SK-N-SH treated with all-trans-retinoic acid at 6 μM for 48 hours (cell line): ENCODE measurements at regions not wholly inside any gene's neighbourhood (a gene's known extent, or its start where the extent isn't known, plus 50 kb on each side); places are given as distances from the start of the nearest gene placed in this dataset.

Experiments
- ATAC-seq: fragments of 200-7000 bp; cut with Tn5 transposase; 3 replicates; pipeline ENCODE4 v1.9.1; 2020; ENCODE audit warnings: mild to moderate bottlenecking, moderate library complexity
- BACH2 ChIP-seq: fragments of 250-450 bp; sonication (Bioruptor Pico); IDR thresholded peaks from 2 replicates; pipeline ENCODE4 v1.9.0; 2021; ENCODE audit warnings: mild to moderate bottlenecking, borderline replicate concordance
- CSDC2 ChIP-seq: fragments of 250-450 bp; sonication (Bioruptor Pico); IDR thresholded peaks from 2 replicates; pipeline ENCODE4 v1.5.0; 2020; ENCODE audit warnings: mild to moderate bottlenecking, moderate library complexity
- ESRRG ChIP-seq: fragments of 250-450 bp; sonication (Bioruptor Pico); IDR thresholded peaks from 2 replicates; pipeline ENCODE4 v1.6.1; 2021; ENCODE audit warnings: mild to moderate bottlenecking
- GLIS3 ChIP-seq: fragments of 250-450 bp; sonication (Bioruptor Pico); IDR thresholded peaks from 2 replicates; pipeline ENCODE4 v1.5.0; 2020; ENCODE audit warnings: mild to moderate bottlenecking, moderate library complexity
- OSR1 ChIP-seq: fragments of 250-450 bp; sonication (Bioruptor Pico); IDR thresholded peaks from 2 replicates; pipeline ENCODE4 v1.8.0; 2022; ENCODE audit warnings: moderate library complexity, mild to moderate bottlenecking, inconsistent platforms
- PATZ1 ChIP-seq: fragments of 250-450 bp; sonication (Bioruptor Pico); IDR thresholded peaks from 2 replicates; pipeline ENCODE4 v1.8.0; 2020; ENCODE audit warnings: mild to moderate bottlenecking, moderate library complexity, borderline replicate concordance
- POU6F1 ChIP-seq: fragments of 250-450 bp; sonication (Bioruptor Pico); IDR thresholded peaks from 2 replicates; pipeline ENCODE4 v1.8.0; 2021; ENCODE audit warnings: low read depth, mild to moderate bottlenecking, moderate library complexity, borderline replicate concordance
- PPARA ChIP-seq: fragments of 250-450 bp; sonication (Bioruptor Pico); IDR thresholded peaks from 2 replicates; pipeline ENCODE4 v1.5.0; 2020; ENCODE audit warnings: mild to moderate bottlenecking, borderline replicate concordance
- RARB ChIP-seq: fragments of 250-450 bp; sonication (Bioruptor Pico); IDR thresholded peaks from 2 replicates; pipeline ENCODE4 v1.8.0; 2021; ENCODE audit warnings: mild to moderate bottlenecking, moderate library complexity
- SNAI2 ChIP-seq: fragments of 250-450 bp; sonication (Bioruptor Pico); IDR thresholded peaks from 2 replicates; pipeline ENCODE4 v1.5.0; 2020; ENCODE audit warnings: mild to moderate bottlenecking, moderate library complexity
- TCF4 ChIP-seq: fragments of 250-450 bp; sonication (Bioruptor Pico); IDR thresholded peaks from 2 replicates; pipeline ENCODE4 v1.8.0; 2021; ENCODE audit warnings: mild to moderate bottlenecking, moderate library complexity, borderline replicate concordance
- TOX ChIP-seq: fragments of 250-450 bp; sonication (Bioruptor Pico); IDR thresholded peaks from 2 replicates; pipeline ENCODE4 v1.8.0; 2021; ENCODE audit warnings: mild to moderate bottlenecking, moderate library complexity, borderline replicate concordance
- TSHZ2 ChIP-seq: fragments of 250-450 bp; sonication (Bioruptor Pico); IDR thresholded peaks from 2 replicates; pipeline ENCODE4 v1.5.0; 2020; ENCODE audit warnings: mild to moderate bottlenecking, moderate library complexity
- ZC3H10 ChIP-seq: fragments of 250-450 bp; sonication (Bioruptor Pico); IDR thresholded peaks from 2 replicates; pipeline ENCODE4 v1.5.1; 2021; ENCODE audit warnings: mild to moderate bottlenecking, moderate library complexity
- ZFP3 ChIP-seq: fragments of 250-450 bp; sonication (Bioruptor Pico); IDR thresholded peaks from 2 replicates; pipeline ENCODE4 v1.5.0; 2020; ENCODE audit warnings: mild to moderate bottlenecking, moderate library complexity
- ZFP30 ChIP-seq: fragments of 450-650 bp; formaldehyde crosslinking; IDR thresholded peaks from 2 replicates; pipeline ENCODE4 v1.5.0; 2022; ENCODE audit warnings: mild to moderate bottlenecking, moderate library complexity
- ZNF565 ChIP-seq: fragments of 450-650 bp; formaldehyde crosslinking; conservative IDR thresholded peaks from 2 replicates; pipeline ENCODE4 v1.5.0; 2020; ENCODE audit warnings: low read depth, mild to moderate bottlenecking, moderate library complexity
- ZNF70 ChIP-seq: fragments of 450-650 bp; formaldehyde crosslinking; IDR thresholded peaks from 2 replicates; pipeline ENCODE4 v1.5.0; 2020; ENCODE audit warnings: mild to moderate bottlenecking, moderate library complexity
- TF ChIP-seq, protein P1 (sequence below): fragments of 250-450 bp; sonication (Bioruptor Pico); IDR thresholded peaks from 2 replicates; pipeline ENCODE4 v1.5.1; 2021; ENCODE audit warnings: mild to moderate bottlenecking, moderate library complexity
- TF ChIP-seq, protein P2 (sequence below): fragments of 250-450 bp; sonication (Bioruptor Pico); IDR thresholded peaks from 2 replicates; pipeline ENCODE4 v1.5.1; 2020; ENCODE audit warnings: low read depth, mild to moderate bottlenecking, moderate library complexity

- TF ChIP-seq ZFP3 (CRISPR knock-in tag) = no peak
- TF ChIP-seq, all 23 proteins: peak for 0
- no peak for ATAC-seq
Observed at GRCh38 chr6:141963543-141964295, 169.0 kb upstream of the GJE1 start.

- no peak for TF ChIP-seq BACH2
- TF ChIP-seq OSR1 = no peak
- no peak for TF ChIP-seq SNAI2 (CRISPR knock-in tag)
- TF ChIP-seq CSDC2 (CRISPR knock-in tag) = no peak
- TF ChIP-seq ZFP30 (CRISPR knock-in tag) = no peak
- no peak for TF ChIP-seq PPARA (CRISPR knock-in tag)
- no peak for TF ChIP-seq ESRRG
- TF ChIP-seq TCF4 (CRISPR knock-in tag) = no peak
- TF ChIP-seq ZFP3 (CRISPR knock-in tag) = no peak
- no peak for TF ChIP-seq POU6F1
- no peak for ATAC-seq
Observed at GRCh38 chr6:141957271-141957670, 175.5 kb upstream of the GJE1 start.

DNA sequence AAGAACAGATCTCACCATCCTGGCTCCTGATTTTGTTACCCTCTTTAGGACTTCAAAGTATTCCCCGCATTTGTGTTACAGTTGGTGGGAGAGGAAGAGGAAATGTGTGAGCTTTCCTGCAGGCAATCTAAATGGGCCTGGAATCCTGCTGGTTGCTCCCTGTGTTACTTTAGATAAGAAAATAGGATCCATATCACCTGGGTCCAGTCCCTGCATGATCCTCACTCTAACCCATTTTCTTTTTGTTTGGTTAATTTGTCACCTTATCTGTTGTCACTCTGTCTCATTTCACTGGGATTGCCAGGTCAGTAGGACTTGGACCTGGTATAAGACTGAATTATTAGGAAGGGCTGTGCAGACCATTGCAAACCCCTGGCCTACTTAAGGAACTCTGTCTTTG lies 175.9 kb upstream of the GJE1 start:
- no peak for ATAC-seq
- TF ChIP-seq TCF4 (CRISPR knock-in tag) = no peak
- TF ChIP-seq PATZ1 (CRISPR knock-in tag) = no peak
- TF ChIP-seq TOX (CRISPR knock-in tag) = no peak
- TF ChIP-seq ZNF565 = no peak
- TF ChIP-seq ZC3H10 = no peak
- no peak for TF ChIP-seq ZNF70 (CRISPR knock-in tag)
- no peak for TF ChIP-seq ESRRG
- TF ChIP-seq RARB (CRISPR knock-in tag) = no peak
- TF ChIP-seq SNAI2 (CRISPR knock-in tag) = no peak

DNA sequence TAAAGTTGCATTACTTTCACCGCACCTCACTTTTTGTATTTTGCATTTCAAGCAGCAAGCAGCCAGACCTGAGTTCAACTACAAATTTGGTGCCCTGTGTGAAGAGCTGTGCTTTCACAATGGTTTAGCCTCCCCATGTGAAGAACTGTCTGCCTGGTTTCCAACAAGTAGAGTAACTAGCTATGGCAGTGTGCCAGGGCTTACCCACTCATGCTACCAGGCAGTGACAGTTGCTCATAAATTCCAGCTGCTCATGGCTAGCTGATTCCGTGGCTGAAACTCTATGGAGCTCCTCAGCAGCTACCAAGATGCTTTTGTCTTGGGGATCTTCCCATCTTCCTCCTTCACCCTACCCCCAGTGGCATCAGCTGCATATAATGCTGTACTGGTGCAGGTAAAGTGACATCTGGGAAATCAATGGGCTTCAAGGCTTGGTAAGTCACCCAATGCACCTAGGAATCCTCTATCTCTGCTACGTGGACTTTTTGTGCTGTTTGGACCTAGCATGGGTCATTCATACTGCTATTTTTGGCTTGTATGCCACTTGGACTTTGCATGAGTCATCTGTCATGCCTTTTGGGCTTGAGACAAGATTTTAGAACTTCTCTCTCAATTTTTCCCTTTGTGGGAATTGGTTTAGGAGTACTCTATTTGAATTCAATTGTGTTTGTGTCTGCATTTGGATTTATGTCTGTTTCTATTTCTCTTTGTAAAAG lies 176.5 kb upstream of the GJE1 start:
- TF ChIP-seq, protein P1, sequence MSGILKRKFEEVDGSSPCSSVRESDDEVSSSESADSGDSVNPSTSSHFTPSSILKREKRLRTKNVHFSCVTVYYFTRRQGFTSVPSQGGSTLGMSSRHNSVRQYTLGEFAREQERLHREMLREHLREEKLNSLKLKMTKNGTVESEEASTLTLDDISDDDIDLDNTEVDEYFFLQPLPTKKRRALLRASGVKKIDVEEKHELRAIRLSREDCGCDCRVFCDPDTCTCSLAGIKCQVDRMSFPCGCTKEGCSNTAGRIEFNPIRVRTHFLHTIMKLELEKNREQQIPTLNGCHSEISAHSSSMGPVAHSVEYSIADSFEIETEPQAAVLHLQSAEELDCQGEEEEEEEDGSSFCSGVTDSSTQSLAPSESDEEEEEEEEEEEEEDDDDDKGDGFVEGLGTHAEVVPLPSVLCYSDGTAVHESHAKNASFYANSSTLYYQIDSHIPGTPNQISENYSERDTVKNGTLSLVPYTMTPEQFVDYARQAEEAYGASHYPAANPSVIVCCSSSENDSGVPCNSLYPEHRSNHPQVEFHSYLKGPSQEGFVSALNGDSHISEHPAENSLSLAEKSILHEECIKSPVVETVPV = no peak
- TF ChIP-seq RARB (CRISPR knock-in tag) (no peak), TSHZ2 (CRISPR knock-in tag) (no peak), PATZ1 (CRISPR knock-in tag) (no peak), GLIS3 (CRISPR knock-in tag) (no peak), ZNF565 (no peak), TCF4 (CRISPR knock-in tag) (no peak), TOX (CRISPR knock-in tag) (no peak), ZFP3 (CRISPR knock-in tag) (no peak), ZFP30 (CRISPR knock-in tag) (no peak)
- TF ChIP-seq, protein P2, sequence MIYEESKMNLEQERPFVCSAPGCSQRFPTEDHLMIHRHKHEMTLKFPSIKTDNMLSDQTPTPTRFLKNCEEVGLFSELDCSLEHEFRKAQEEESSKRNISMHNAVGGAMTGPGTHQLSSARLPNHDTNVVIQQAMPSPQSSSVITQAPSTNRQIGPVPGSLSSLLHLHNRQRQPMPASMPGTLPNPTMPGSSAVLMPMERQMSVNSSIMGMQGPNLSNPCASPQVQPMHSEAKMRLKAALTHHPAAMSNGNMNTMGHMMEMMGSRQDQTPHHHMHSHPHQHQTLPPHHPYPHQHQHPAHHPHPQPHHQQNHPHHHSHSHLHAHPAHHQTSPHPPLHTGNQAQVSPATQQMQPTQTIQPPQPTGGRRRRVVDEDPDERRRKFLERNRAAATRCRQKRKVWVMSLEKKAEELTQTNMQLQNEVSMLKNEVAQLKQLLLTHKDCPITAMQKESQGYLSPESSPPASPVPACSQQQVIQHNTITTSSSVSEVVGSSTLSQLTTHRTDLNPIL = no peak
- ATAC-seq = peak; percentile 26; the same call in 1 of the 3 replicates
